ENCODE measurements at regions not wholly inside any gene's neighbourhood (a gene's known extent, or its start where the extent isn't known, plus 50 kb on each side); places are given as distances from the start of the nearest gene placed in this dataset.
"Not testable (repeated sequence)": the region's sequence is repeated elsewhere in the genome, so short reads cannot be mapped to it uniquely, and the experiment has no call there.

DNA sequence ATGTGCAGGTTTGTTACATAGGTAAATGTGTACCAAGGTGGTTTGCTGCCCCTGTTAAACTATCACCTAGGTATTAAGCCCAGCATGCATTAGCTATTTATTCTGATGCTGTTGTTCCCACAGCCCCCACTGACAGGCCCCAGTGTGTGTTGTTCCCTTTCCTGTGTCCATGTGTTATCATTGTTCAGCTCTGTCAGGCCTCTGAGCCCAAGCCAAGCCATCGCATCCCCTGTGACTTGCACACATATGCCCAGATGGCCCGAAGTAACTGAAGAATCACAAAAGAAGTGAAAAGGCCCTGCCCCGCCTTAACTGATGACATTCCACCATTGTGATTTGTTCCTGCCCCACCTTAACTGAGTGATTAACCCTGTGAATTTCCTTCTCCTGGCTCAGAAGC lies 757.5 kb downstream of the NR2F1-AS1 start:
- TF ChIP-seq, protein P1, sequence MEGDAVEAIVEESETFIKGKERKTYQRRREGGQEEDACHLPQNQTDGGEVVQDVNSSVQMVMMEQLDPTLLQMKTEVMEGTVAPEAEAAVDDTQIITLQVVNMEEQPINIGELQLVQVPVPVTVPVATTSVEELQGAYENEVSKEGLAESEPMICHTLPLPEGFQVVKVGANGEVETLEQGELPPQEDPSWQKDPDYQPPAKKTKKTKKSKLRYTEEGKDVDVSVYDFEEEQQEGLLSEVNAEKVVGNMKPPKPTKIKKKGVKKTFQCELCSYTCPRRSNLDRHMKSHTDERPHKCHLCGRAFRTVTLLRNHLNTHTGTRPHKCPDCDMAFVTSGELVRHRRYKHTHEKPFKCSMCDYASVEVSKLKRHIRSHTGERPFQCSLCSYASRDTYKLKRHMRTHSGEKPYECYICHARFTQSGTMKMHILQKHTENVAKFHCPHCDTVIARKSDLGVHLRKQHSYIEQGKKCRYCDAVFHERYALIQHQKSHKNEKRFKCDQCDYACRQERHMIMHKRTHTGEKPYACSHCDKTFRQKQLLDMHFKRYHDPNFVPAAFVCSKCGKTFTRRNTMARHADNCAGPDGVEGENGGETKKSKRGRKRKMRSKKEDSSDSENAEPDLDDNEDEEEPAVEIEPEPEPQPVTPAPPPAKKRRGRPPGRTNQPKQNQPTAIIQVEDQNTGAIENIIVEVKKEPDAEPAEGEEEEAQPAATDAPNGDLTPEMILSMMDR (IDR thresholded peaks at IDR 0.05; ENCODE audit: low read depth, low read length): not testable (repeated sequence)
- TF ChIP-seq, protein P2, sequence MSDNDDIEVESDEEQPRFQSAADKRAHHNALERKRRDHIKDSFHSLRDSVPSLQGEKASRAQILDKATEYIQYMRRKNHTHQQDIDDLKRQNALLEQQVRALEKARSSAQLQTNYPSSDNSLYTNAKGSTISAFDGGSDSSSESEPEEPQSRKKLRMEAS (IDR thresholded peaks at IDR 0.05; ENCODE audit: low read depth, low read length): not testable (repeated sequence)

All from NB4 (cell line).